CD4-positive, alpha-beta T cell treated with Interleukin-17A for 1 hour (primary cell): ENCODE measurements at regions not wholly inside any gene's neighbourhood (a gene's known extent, or its start where the extent isn't known, plus 50 kb on each side); places are given as distances from the start of the nearest gene placed in this dataset.

Experiments
- DNase-seq: peaks from one replicate; pipeline ENCODE4 v3.0.0-alpha.2; 2020

- DNase-seq, result no peak
Observed at GRCh38 chr20:40538131-40538530, 150.9 kb downstream of the MAFB start.

GRCh38 chr20:40536808-40537207 is 152.2 kb downstream of the MAFB start:
- no peak for DNase-seq

- no peak for DNase-seq
Observed at GRCh38 chr20:40535816-40536215, 153.2 kb downstream of the MAFB start.

- DNase-seq, result no peak
Observed at GRCh38 chr20:40532103-40532502, 156.9 kb downstream of the MAFB start.

- no peak for DNase-seq
Observed at GRCh38 chr20:40525351-40525750, 163.7 kb downstream of the MAFB start.

- DNase-seq, result no peak
Observed at GRCh38 chr20:40524071-40524470, 165.0 kb downstream of the MAFB start.

- no peak for DNase-seq
Observed at GRCh38 chr20:40522405-40522804, 166.6 kb downstream of the MAFB start.

- DNase-seq, result no peak
Observed at GRCh38 chr20:40521962-40522361, 167.1 kb downstream of the MAFB start.

- DNase-seq, result no peak
Observed at GRCh38 chr20:40519918-40520317, 169.1 kb downstream of the MAFB start.

- no peak for DNase-seq
Observed at GRCh38 chr20:40512994-40513393, 176.0 kb downstream of the MAFB start.

GRCh38 chr20:40512591-40512990 is 176.4 kb downstream of the MAFB start:
- no peak for DNase-seq

- DNase-seq, result no peak
Observed at GRCh38 chr20:40511478-40511877, 177.6 kb downstream of the MAFB start.

GRCh38 chr20:40510622-40511021 is 178.4 kb downstream of the MAFB start:
- DNase-seq, result no peak

- no peak for DNase-seq
Observed at GRCh38 chr20:40508821-40509220, 180.2 kb downstream of the MAFB start.

GRCh38 chr20:40506537-40506939 is 182.5 kb downstream of the MAFB start:
- DNase-seq, result peak; percentile 53

GRCh38 chr20:40503119-40503518 is 185.9 kb downstream of the MAFB start:
- no peak for DNase-seq

- no peak for DNase-seq
Observed at GRCh38 chr20:40502576-40502975, 186.5 kb downstream of the MAFB start.

GRCh38 chr20:40499391-40499790 is 189.6 kb downstream of the MAFB start:
- DNase-seq, result no peak

- peak; percentile 31 for DNase-seq
Observed at GRCh38 chr20:40497899-40498691, 190.9 kb downstream of the MAFB start.

- DNase-seq, result no peak
Observed at GRCh38 chr20:40495956-40496355, 193.1 kb downstream of the MAFB start.

- DNase-seq, result peak; percentile 10
Observed at GRCh38 chr20:40494248-40494647, 194.8 kb downstream of the MAFB start.

GRCh38 chr20:40493549-40493948 is 195.5 kb downstream of the MAFB start:
- DNase-seq, result no peak

- no peak for DNase-seq
Observed at GRCh38 chr20:40493071-40493470, 196.0 kb downstream of the MAFB start.

GRCh38 chr20:40491009-40491590 is 197.9 kb downstream of the MAFB start:
- no peak for DNase-seq

- no peak for DNase-seq
Observed at GRCh38 chr20:40489886-40490285, 199.2 kb downstream of the MAFB start.
